HepG2 (cell line): ENCODE measurements at regions not wholly inside any gene's neighbourhood (a gene's known extent, or its start where the extent isn't known, plus 50 kb on each side); places are given as distances from the start of the nearest gene placed in this dataset.

Experiments used
- ATAC-seq: fragments of 200-7000 bp; cut with Tn5 transposase; 3 replicates; pipeline ENCODE4 v1.9.1; 2020; ENCODE audit warnings: mild to moderate bottlenecking, moderate library complexity
- BruUV-seq: library from RNA; stranded (reverse); fragments of 400-500 nt; replicated peaks from 2 replicates; lab custom pipeline; 2021; lab: Mats Ljungman, UMichigan
- CTCF ChIA-PET: fragments of 300-600 bp; formaldehyde crosslinking; extraction: SDS; loops from one replicate; lab custom pipeline; 2021; ENCODE audit warnings: low total read pairs, inconsistent platforms, low intra/inter-chr PET ratio; lab: Yijun Ruan, JAX
- POLR2A ChIA-PET: fragments of 350-600 bp; sonication (Branson Sonifier 250); formaldehyde crosslinking; loops from one replicate; lab custom pipeline; 2020; ENCODE audit warnings: antibody characterized with exemption, inconsistent platforms; lab: Yijun Ruan, JAX
- DNase-seq: peaks from one replicate; pipeline ENCODE4 v3.0.0-alpha.2; 2015; ENCODE audit warnings: low spot score
- FAIRE-seq: peaks from 3 replicates; lab custom pipeline; 2011; peaks lifted over from hg19 to GRCh38; lab: Jason Lieb, UNC
- H2AFZ ChIP-seq: one replicate; pipeline ENCODE4 v1.6.1; 2011; ENCODE audit warnings: low read length, inconsistent platforms
- H3K27ac ChIP-seq: fragments of 300-600 bp; 3 replicates; pipeline ENCODE4 v1.8.0; 2011; ENCODE audit warnings: mixed run types, mild to moderate bottlenecking, mixed read lengths, low read length, inconsistent platforms; ENCODE audit not compliant: insufficient read depth; ENCODE audit errors: extremely low read length
- H3K27me3 ChIP-seq, 2 experiments: fragments of 200-600 bp in 1 of 2; 2 replicates in 1 of 2; 3 replicates in 1 of 2; pipeline versions ENCODE4 v1.6.0 to v1.8.0; 2011; ENCODE audit warnings: low read length in 2 of 2, mild to moderate bottlenecking in 2 of 2, moderate library complexity in 2 of 2, inconsistent platforms in 1 of 2; ENCODE audit not compliant: insufficient read depth in 2 of 2, control insufficient read depth in 1 of 2
- H3K36me3 ChIP-seq, 2 experiments: fragments of 200-600 bp in 1 of 2; replicated peaks in 1 of 2; 2 replicates in 1 of 2; 3 replicates in 1 of 2; pipeline versions ENCODE4 v1.5.1 to v1.8.0; 2011; ENCODE audit warnings: low read length in 2 of 2, inconsistent platforms in 1 of 2; ENCODE audit not compliant: insufficient read depth in 2 of 2, control insufficient read depth in 1 of 2
- H3K4me1 ChIP-seq: 2 replicates; pipeline ENCODE4 v1.5.1; 2012; ENCODE audit warnings: low read length, inconsistent platforms; ENCODE audit not compliant: insufficient read depth
- H3K4me2 ChIP-seq: 2 replicates; pipeline ENCODE4 v1.6.0; 2011; ENCODE audit warnings: low read depth, low read length, inconsistent platforms
- H3K4me3 ChIP-seq, 3 experiments: fragments of 200-600 bp in 1 of 3; sonication (generic), shearing (Covaris generic) in 1 of 3; replicated peaks in 1 of 3; 2 replicates each; pipeline ENCODE4 v1.5.1; 2011 to 2016; ENCODE audit warnings: low read length in 3 of 3, inconsistent platforms in 2 of 3, low read depth in 2 of 3, mild to moderate bottlenecking in 2 of 3, control low read depth in 1 of 3, mixed read lengths in 1 of 3; ENCODE audit not compliant: insufficient read depth in 1 of 3
- H3K79me2 ChIP-seq: one replicate; pipeline ENCODE4 v1.6.1; 2011; ENCODE audit warnings: low read length, inconsistent platforms; ENCODE audit not compliant: insufficient read depth
- H3K9ac ChIP-seq: 2 replicates; pipeline ENCODE4 v1.6.0; 2011; ENCODE audit warnings: mild to moderate bottlenecking, low read depth, low read length, inconsistent platforms; ENCODE audit not compliant: insufficient read depth
- H3K9me3 ChIP-seq: 2 replicates; pipeline ENCODE4 v1.5.1; 2012; ENCODE audit warnings: mild to moderate bottlenecking, low read length
- H4K20me1 ChIP-seq: 2 replicates; pipeline ENCODE4 v1.6.0; 2011; ENCODE audit warnings: inconsistent platforms, mild to moderate bottlenecking, low read length, moderate library complexity; ENCODE audit not compliant: insufficient read depth
- ATF7 ChIP-seq, 2 experiments: fragments of 450-650 bp in 1 of 2; sonication (generic) in 1 of 2; formaldehyde crosslinking in 1 of 2; IDR thresholded peaks; 2 replicates each; pipeline versions ENCODE4 v1.4.0 to v1.6.1; 2016 to 2020; ENCODE audit warnings: antibody characterized with exemption in 1 of 2, mild to moderate bottlenecking in 1 of 2, missing genetic modification reagents in 1 of 2
- CREB1 ChIP-seq, 2 experiments: fragments of 450-650 bp in 1 of 2; IDR thresholded peaks; 2 replicates each; pipeline ENCODE4 v1.6.1; 2016 to 2017; ENCODE audit warnings: control low read depth in 1 of 2, mild to moderate bottlenecking in 1 of 2, missing compliant biosample characterization in 1 of 2, missing genetic modification characterization in 1 of 2
- HDAC6 ChIP-seq: fragments of 200-600 bp; sonication (generic); IDR thresholded peaks from 2 replicates; pipeline ENCODE4 v1.7.0; 2017; ENCODE audit warnings: mild to moderate bottlenecking, antibody characterized with exemption, low read length, low read depth
- NR2F6 ChIP-seq, 2 experiments: IDR thresholded peaks; 2 replicates each; pipeline ENCODE4 v1.6.1; 2016; ENCODE audit warnings: antibody characterized with exemption in 1 of 2, mild to moderate bottlenecking in 1 of 2
- RAD51 ChIP-seq: fragments of 450-650 bp; IDR thresholded peaks from 2 replicates; pipeline ENCODE4 v1.6.1; 2016; ENCODE audit warnings: borderline replicate concordance
- ZKSCAN8 ChIP-seq: IDR thresholded peaks from 2 replicates; pipeline ENCODE4 v1.6.1; 2016; ENCODE audit warnings: borderline replicate concordance, missing genetic modification reagents, missing compliant biosample characterization
- ZNF563 ChIP-seq: sonication (generic); formaldehyde crosslinking; IDR thresholded peaks from 2 replicates; pipeline ENCODE4 v1.8.0; 2022; ENCODE audit warnings: mild to moderate bottlenecking, moderate library complexity, missing genetic modification reagents
- WGBS: methylation state at CpG from one replicate; pipeline ENCODE4 v1.1.6; 2017; ENCODE audit warnings: low lambda C conversion rate; 5-methylcytosine and 5-hydroxymethylcytosine counted together
- in situ Hi-C: cut with HindIII; loops from 2 replicates; pipeline ENCODE4 v1.10.0; 2017; ENCODE audit warnings: low pct_unique_long_range_greater_than_20kb; ENCODE audit not compliant: extremely low pct_ligation_motif_present
- intact Hi-C: fragments of 100-400 bp; cut with micrococcal nuclease; formaldehyde crosslinking; loops from one replicate; pipeline ENCODE4 v1.10.0; 2022; ENCODE audit not compliant: unreplicated experiment

GRCh38 chr16:63596716-63597115 lies 1525.1 kb downstream of the CDH11 start:
- H2AFZ ChIP-seq: no peak overlapping the region
- no peak for TF ChIP-seq NR2F6 (IDR thresholded peaks at IDR 0.05)
- TF ChIP-seq NR2F6 (CRISPR knock-in tag; IDR thresholded peaks at IDR 0.05): no peak
- no peak for TF ChIP-seq HDAC6
- no peak for TF ChIP-seq ZNF563 (CRISPR knock-in tag)
- no peak for TF ChIP-seq RAD51
- H3K9ac ChIP-seq: no peak overlapping the region
- 0% methylated on average over 1 of the region's 1 CpG for WGBS
- intact Hi-C loops (no loop called here), in situ Hi-C loops (no loop called here)
- ChIA-PET CTCF (no interaction called here), POLR2A (no interaction called here)
- ATAC-seq (no peak), DNase-seq (no peak), FAIRE-seq (no peak)
- no peaks in the 10 kb centered on the region for H4K20me1 ChIP-seq
- H3K27ac ChIP-seq: no peak overlapping the region
- H3K9me3 ChIP-seq: peaks cover 12% of the 10 kb centered on the region
- no peaks in the 10 kb centered on the region for H3K79me2 ChIP-seq
- no peaks in the 10 kb centered on the region for H3K4me1 ChIP-seq
- H3K4me2 ChIP-seq: no peak overlapping the region
- H3K27me3 ChIP-seq: no peaks in the 10 kb centered on the region
- no TSS peak for BruUV-seq
- H3K36me3 ChIP-seq: no peaks in the 10 kb centered on the region
- H3K4me3 ChIP-seq: no peak overlapping the region

DNA sequence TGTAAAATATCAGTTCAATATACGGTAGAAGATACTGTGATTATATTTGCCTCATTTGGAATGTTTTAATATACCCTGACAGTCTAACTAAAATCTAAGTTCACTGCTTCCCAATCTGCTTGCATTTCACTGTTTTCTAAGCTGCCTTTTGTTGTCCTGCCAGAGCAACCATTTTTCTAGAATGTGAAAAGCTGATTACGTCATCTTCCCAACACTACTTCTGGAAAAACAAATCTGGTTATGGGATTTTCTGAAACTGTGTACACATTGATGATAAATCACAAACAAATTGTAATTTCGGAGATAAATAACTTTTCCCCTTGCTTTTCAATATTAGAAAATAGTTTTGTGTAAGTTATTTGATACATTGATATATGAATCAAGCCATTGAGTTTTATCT lies 1529.0 kb downstream of the CDH11 start:
- no peak for DNase-seq
- FAIRE-seq: no peak
- in situ Hi-C loops (no loop called here), intact Hi-C loops (no loop called here)
- H3K79me2 ChIP-seq: no peaks in the 10 kb centered on the region
- H3K9ac ChIP-seq: no peak overlapping the region
- H3K27ac ChIP-seq: no peak overlapping the region
- no peak overlapping the region for H3K4me3 ChIP-seq
- BruUV-seq: no TSS peak
- no peak for ATAC-seq
- TF ChIP-seq ZKSCAN8 (CRISPR knock-in tag) (no peak), CREB1 (IDR thresholded peaks at IDR 0.05) (peak; percentile 67), CREB1 (CRISPR knock-in tag; IDR thresholded peaks at IDR 0.05) (no peak), ATF7 (IDR thresholded peaks at IDR 0.05) (peak; percentile 96), ATF7 (CRISPR knock-in tag; IDR thresholded peaks at IDR 0.05) (no peak)
- 23% methylated on average over 3 of the region's 3 CpGs for WGBS
- ChIA-PET POLR2A (no interaction called here), CTCF (no interaction called here)
- H2AFZ ChIP-seq: no peak overlapping the region
- peaks cover 6% of the 10 kb centered on the region; the same call in 1 of the 2 replicates for H3K9me3 ChIP-seq
- H3K27me3 ChIP-seq: no peaks in the 10 kb centered on the region
- no peaks in the 10 kb centered on the region for H3K4me1 ChIP-seq
- H3K4me2 ChIP-seq: no peak overlapping the region
- no peaks in the 10 kb centered on the region for H3K36me3 ChIP-seq
- H4K20me1 ChIP-seq: no peaks in the 10 kb centered on the region
